ENCODE measurements at regions not wholly inside any gene's neighbourhood (a gene's known extent, or its start where the extent isn't known, plus 50 kb on each side); places are given as distances from the start of the nearest gene placed in this dataset.

DNA sequence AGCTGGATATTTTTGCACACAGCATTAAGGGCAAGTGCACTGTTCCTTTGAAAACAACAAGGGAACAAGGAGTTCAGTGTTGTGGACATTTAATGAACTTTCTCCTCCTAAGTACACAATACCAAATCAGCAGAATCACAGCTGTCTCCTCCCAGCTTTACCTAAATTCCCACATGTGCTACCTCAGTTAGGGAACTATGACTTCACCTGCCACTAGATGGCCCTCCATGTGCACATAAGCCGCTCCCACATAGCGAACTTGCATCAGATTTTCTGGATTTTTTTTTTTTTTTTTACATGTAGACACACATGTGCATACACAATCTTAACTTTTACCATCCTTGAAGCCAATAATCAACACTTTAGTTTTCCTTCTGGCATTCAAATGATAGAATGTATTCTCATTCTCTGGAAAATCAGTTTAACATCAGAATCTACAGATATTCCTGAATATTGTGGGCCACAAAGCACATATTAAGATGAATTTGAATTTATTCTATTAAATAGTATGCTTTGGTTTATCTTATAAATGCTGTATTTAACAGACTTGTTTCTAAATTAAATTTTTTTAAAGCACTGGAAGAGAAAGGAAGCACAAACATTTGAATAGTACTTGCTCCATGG, 123.6 kb downstream of the PALM2AKAP2 start:
- DNase-seq (ENCODE audit: low read depth): peak; percentile 84
- TF ChIP-seq CTCF (conservative IDR thresholded peaks at IDR 0.05; ENCODE audit: control insufficient read depth, insufficient read depth, low read depth, low read length): peak; percentile 90
- no peak overlapping the region for H3K4me3 ChIP-seq (ENCODE audit: control insufficient read depth, low read depth, low read length)

- no peak overlapping the region for H3K4me3 ChIP-seq (ENCODE audit: control insufficient read depth, low read depth, low read length)
- DNase-seq (ENCODE audit: low read depth): peak; percentile 68
- TF ChIP-seq CTCF (conservative IDR thresholded peaks at IDR 0.05; ENCODE audit: control insufficient read depth, insufficient read depth, low read depth, low read length): no peak
Measured at GRCh38 chr9:109904666-109905065, 124.7 kb downstream of the PALM2AKAP2 start.

- TF ChIP-seq CTCF (conservative IDR thresholded peaks at IDR 0.05; ENCODE audit: control insufficient read depth, insufficient read depth, low read depth, low read length): no peak
- no peak overlapping the region for H3K4me3 ChIP-seq (ENCODE audit: control insufficient read depth, low read depth, low read length)
- DNase-seq (ENCODE audit: low read depth): no peak
Measured at GRCh38 chr9:109905472-109905871, 125.5 kb downstream of the PALM2AKAP2 start.

DNA sequence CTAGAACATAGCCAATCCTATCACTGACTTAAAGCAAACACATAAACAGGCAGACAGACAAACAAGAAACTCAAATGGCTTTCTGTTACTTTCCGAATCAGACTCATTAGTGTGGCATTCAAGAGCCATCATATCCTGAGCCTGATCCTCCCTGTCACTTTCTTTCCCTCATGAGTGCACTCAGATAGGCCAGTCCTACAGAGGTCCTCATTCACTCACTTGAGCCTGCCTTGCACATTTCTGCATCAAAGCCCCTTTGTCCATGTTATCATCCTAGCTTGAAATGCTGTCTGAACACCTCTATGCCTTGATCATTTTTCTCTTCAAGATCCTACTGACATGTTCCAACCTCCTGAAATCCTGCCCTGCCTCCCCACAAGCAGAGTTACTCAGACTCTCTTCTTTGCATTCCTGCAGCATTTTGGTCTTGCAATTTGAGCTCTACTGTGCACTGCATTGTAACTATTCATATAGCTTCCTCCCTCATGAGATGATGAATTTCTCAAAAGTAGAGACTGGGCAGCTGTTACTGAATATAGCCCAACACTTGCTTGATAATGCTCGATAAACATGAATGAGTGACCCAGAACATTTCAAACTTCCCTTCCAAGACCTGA, 126.9 kb downstream of the PALM2AKAP2 start:
- no peak overlapping the region for H3K4me3 ChIP-seq (ENCODE audit: control insufficient read depth, low read depth, low read length)
- no peak for TF ChIP-seq CTCF (conservative IDR thresholded peaks at IDR 0.05; ENCODE audit: control insufficient read depth, insufficient read depth, low read depth, low read length)
- peak; percentile 30 for DNase-seq (ENCODE audit: low read depth)

- no peak overlapping the region for H3K4me3 ChIP-seq (ENCODE audit: control insufficient read depth, low read depth, low read length)
- no peak for TF ChIP-seq CTCF (conservative IDR thresholded peaks at IDR 0.05; ENCODE audit: control insufficient read depth, insufficient read depth, low read depth, low read length)
- DNase-seq (ENCODE audit: low read depth): no peak
Measured at GRCh38 chr9:109907400-109907799, 127.4 kb downstream of the PALM2AKAP2 start.

GRCh38 chr9:109907810-109908458, 127.9 kb downstream of the PALM2AKAP2 start:
- no peak for TF ChIP-seq CTCF (conservative IDR thresholded peaks at IDR 0.05; ENCODE audit: control insufficient read depth, insufficient read depth, low read depth, low read length)
- H3K4me3 ChIP-seq (ENCODE audit: control insufficient read depth, low read depth, low read length): no peak overlapping the region
- DNase-seq (ENCODE audit: low read depth): no peak
